ENCODE measurements at regions not wholly inside any gene's neighbourhood (a gene's known extent, or its start where the extent isn't known, plus 50 kb on each side); places are given as distances from the start of the nearest gene placed in this dataset.

- 64 to 68% methylated on average over 1 of the region's 1 CpG for WGBS, 2 donors
- ATAC-seq (ENCODE audit: low FRiP score in 2 of 2): no peak
- TF ChIP-seq POLR2A (IDR thresholded peaks at IDR 0.05) (no peak), EP300 (IDR thresholded peaks at IDR 0.05) (no peak), POLR2AphosphoS5 (IDR thresholded peaks at IDR 0.05) (no peak), CTCF (IDR thresholded peaks at IDR 0.05) (no peak)
- H3K4me3 ChIP-seq: no peak overlapping the region
- DNase-seq: no peak
- no peak overlapping the region for H3K27ac ChIP-seq
- no peaks in the 10 kb centered on the region for H3K36me3 ChIP-seq
- no peaks in the 10 kb centered on the region for H3K27me3 ChIP-seq
- H3K4me1 ChIP-seq: no peaks in the 10 kb centered on the region
- no peaks in the 10 kb centered on the region for H3K9me3 ChIP-seq
Measured at GRCh38 chr6:92495242-92495641, 924.1 kb downstream of the EPHA7 start.

- Histone ChIP-seq H3K4me3 (no peak overlapping the region), H3K9me3 (no peaks in the 10 kb centered on the region), H3K27me3 (no peaks in the 10 kb centered on the region), H3K4me1 (no peaks in the 10 kb centered on the region), H3K27ac (no peak overlapping the region), H3K36me3 (no peaks in the 10 kb centered on the region)
- ATAC-seq (ENCODE audit: low FRiP score in 2 of 2): no peak
- TF ChIP-seq EP300 (IDR thresholded peaks at IDR 0.05): no peak
- TF ChIP-seq POLR2AphosphoS5 (IDR thresholded peaks at IDR 0.05): no peak
- TF ChIP-seq POLR2A (IDR thresholded peaks at IDR 0.05): no peak
- no peak for TF ChIP-seq CTCF (IDR thresholded peaks at IDR 0.05)
- 82 to 87% methylated on average over 4 of the region's 4 CpGs for WGBS, 2 donors
- no peak for DNase-seq
Measured at GRCh38 chr6:92485487-92485886, 933.9 kb downstream of the EPHA7 start.

- 57 to 67% methylated on average over 1 of the region's 1 CpG for WGBS, 2 donors
- TF ChIP-seq CTCF (IDR thresholded peaks at IDR 0.05) (no peak), POLR2A (IDR thresholded peaks at IDR 0.05) (no peak), EP300 (IDR thresholded peaks at IDR 0.05) (no peak), POLR2AphosphoS5 (IDR thresholded peaks at IDR 0.05) (no peak)
- Histone ChIP-seq H3K4me3 (no peak overlapping the region), H3K4me1 (no peaks in the 10 kb centered on the region), H3K27me3 (no peaks in the 10 kb centered on the region), H3K9me3 (no peaks in the 10 kb centered on the region), H3K36me3 (no peaks in the 10 kb centered on the region), H3K27ac (no peak overlapping the region)
- ATAC-seq (ENCODE audit: low FRiP score in 2 of 2) (no peak), DNase-seq (no peak)
Measured at GRCh38 chr6:92479831-92480230, 939.5 kb downstream of the EPHA7 start.

- no peaks in the 10 kb centered on the region for H3K27me3 ChIP-seq
- H3K9me3 ChIP-seq: no peaks in the 10 kb centered on the region
- ATAC-seq (ENCODE audit: low FRiP score in 2 of 2) (no peak), DNase-seq (no peak)
- no peaks in the 10 kb centered on the region for H3K4me1 ChIP-seq
- no peak for TF ChIP-seq CTCF (IDR thresholded peaks at IDR 0.05)
- no peak for TF ChIP-seq POLR2A (IDR thresholded peaks at IDR 0.05)
- TF ChIP-seq POLR2AphosphoS5 (IDR thresholded peaks at IDR 0.05): no peak
- no peak for TF ChIP-seq EP300 (IDR thresholded peaks at IDR 0.05)
- H3K4me3 ChIP-seq: no peak overlapping the region
- H3K27ac ChIP-seq: no peak overlapping the region
- no peaks in the 10 kb centered on the region for H3K36me3 ChIP-seq
Measured at GRCh38 chr6:92473056-92473455, 946.3 kb downstream of the EPHA7 start.

GRCh38 chr6:92469186-92469828 is 950.1 kb downstream of the EPHA7 start:
- TF ChIP-seq POLR2AphosphoS5 (IDR thresholded peaks at IDR 0.05) (no peak), CTCF (IDR thresholded peaks at IDR 0.05) (no peak), POLR2A (IDR thresholded peaks at IDR 0.05) (no peak)
- DNase-seq: no peak
- no peak overlapping the region for H3K27ac ChIP-seq
- 86 to 89% methylated on average over 4 of the region's 4 CpGs for WGBS, 2 donors
- ATAC-seq (ENCODE audit: low FRiP score in 2 of 2): no peak
- no peaks in the 10 kb centered on the region for H3K36me3 ChIP-seq
- no peaks in the 10 kb centered on the region for H3K4me1 ChIP-seq
- H3K27me3 ChIP-seq: no peaks in the 10 kb centered on the region
- H3K4me3 ChIP-seq: no peak overlapping the region
- peaks cover 0 to 8% (median 0%) of the 10 kb centered on the region in 4 donors for H3K9me3 ChIP-seq

Measured in upper lobe of left lung (tissue), 6 donors.